K562 (cell line): ENCODE measurements at regions not wholly inside any gene's neighbourhood (a gene's known extent, or its start where the extent isn't known, plus 50 kb on each side); places are given as distances from the start of the nearest gene placed in this dataset.

ENCODE experiments used
- ATF4 ChIP-seq: fragments of 450-650 bp; formaldehyde crosslinking; IDR thresholded peaks from 2 replicates; pipeline ENCODE4 v1.4.0; 2022; ENCODE audit warnings: mild to moderate bottlenecking, moderate library complexity
- BACH1 ChIP-seq: fragments of 200-800 bp; sonication (Bioruptor generic); IDR thresholded peaks from 2 replicates; pipeline ENCODE4 v1.6.1; 2016; ENCODE audit warnings: missing genetic modification characterization, missing compliant biosample characterization
- CREB1 ChIP-seq, 2 experiments: sonication (generic) in 1 of 2; formaldehyde crosslinking in 1 of 2; IDR thresholded peaks; 2 replicates each; pipeline versions ENCODE4 v1.6.1 to v1.8.0; 2012 to 2022; ENCODE audit warnings: inconsistent platforms in 1 of 2, mild to moderate bottlenecking in 1 of 2, missing genetic modification reagents in 1 of 2, moderate library complexity in 1 of 2
- CREM ChIP-seq: IDR thresholded peaks from 2 replicates; pipeline ENCODE4 v1.6.1; 2014; ENCODE audit warnings: antibody characterized with exemption, low read depth
- DACH1 ChIP-seq: fragments of 450-650 bp; IDR thresholded peaks from 2 replicates; pipeline ENCODE4 v1.6.1; 2018; ENCODE audit not compliant: partially characterized antibody
- ESRRA ChIP-seq: fragments of 450-650 bp; IDR thresholded peaks from 2 replicates; pipeline ENCODE4 v1.6.1; 2014; ENCODE audit warnings: low read depth, mild to moderate bottlenecking, moderate library complexity, borderline replicate concordance
- JUN ChIP-seq, 2 experiments: sonication (generic) in 1 of 2; formaldehyde crosslinking in 1 of 2; IDR thresholded peaks; 2 replicates each; pipeline versions ENCODE4 v1.6.1 to v1.8.0; 2012 to 2022; ENCODE audit warnings: borderline replicate concordance in 2 of 2, mild to moderate bottlenecking in 2 of 2, improper control_type of control experiment in 1 of 2, low read depth in 1 of 2, low read length in 1 of 2, missing genetic modification reagents in 1 of 2
- JUND ChIP-seq, 2 experiments: IDR thresholded peaks; 2 replicates in 1 of 2; 3 replicates in 1 of 2; pipeline ENCODE4 v1.6.1; 2011; ENCODE audit warnings: borderline replicate concordance in 2 of 2, low read depth in 2 of 2, low read length in 2 of 2, improper control_type of control experiment in 1 of 2, missing biosample characterization in 1 of 2, missing genetic modification characterization in 1 of 2, missing genetic modification reagents in 1 of 2
- MYBL2 ChIP-seq, 2 experiments: fragments of 450-650 bp in 1 of 2; sonication (generic) in 1 of 2; formaldehyde crosslinking in 1 of 2; IDR thresholded peaks; 2 replicates each; pipeline versions ENCODE4 v1.6.1 to v1.8.1; 2017 to 2022; ENCODE audit warnings: borderline replicate concordance in 1 of 2, inconsistent platforms in 1 of 2, low read depth in 1 of 2, mild to moderate bottlenecking in 1 of 2, missing genetic modification reagents in 1 of 2, moderate library complexity in 1 of 2
- PHB ChIP-seq: fragments of 250-450 bp; sonication (Bioruptor Pico); IDR thresholded peaks from 2 replicates; pipeline ENCODE4 v1.5.0; 2021
- SP1 ChIP-seq: sonication (generic); formaldehyde crosslinking; IDR thresholded peaks from 2 replicates; pipeline ENCODE4 v1.8.1; 2022; ENCODE audit warnings: mild to moderate bottlenecking, missing genetic modification reagents
- SP2 ChIP-seq: IDR thresholded peaks from 2 replicates; pipeline ENCODE4 v1.6.1; 2011; ENCODE audit warnings: mild to moderate bottlenecking, low read depth, low read length, moderate library complexity; ENCODE audit not compliant: poor library complexity, severe bottlenecking; ENCODE audit errors: extremely low read depth
- ZNF668 ChIP-seq: fragments of 250-450 bp; sonication (Bioruptor Pico); IDR thresholded peaks from 2 replicates; pipeline ENCODE4 v1.8.0; 2022; ENCODE audit warnings: mild to moderate bottlenecking, inconsistent platforms
- ZNF695 ChIP-seq: fragments of 450-650 bp; formaldehyde crosslinking; IDR thresholded peaks from 2 replicates; pipeline ENCODE4 v1.4.0; 2020; ENCODE audit warnings: mild to moderate bottlenecking, moderate library complexity
- TF ChIP-seq, protein P1 (sequence below), 3 experiments: IDR thresholded peaks in 2 of 3; conservative IDR thresholded peaks in 1 of 3; 2 replicates each; pipeline ENCODE4 v1.5.1; 2011 to 2012; ENCODE audit warnings: low read length in 3 of 3, mild to moderate bottlenecking in 3 of 3, control low read depth in 2 of 3, improper control_type of control experiment in 1 of 3, inconsistent platforms in 1 of 3, low read depth in 1 of 3, mixed read lengths in 1 of 3, moderate library complexity in 1 of 3; ENCODE audit not compliant: insufficient read depth in 2 of 3
- TF ChIP-seq, protein P2 (sequence below): sonication (generic); formaldehyde crosslinking; IDR thresholded peaks from 2 replicates; pipeline ENCODE4 v1.8.1; 2022; ENCODE audit warnings: missing genetic modification reagents
- TF ChIP-seq, protein P3 (sequence below), 2 experiments: IDR thresholded peaks in 1 of 2; conservative IDR thresholded peaks in 1 of 2; 2 replicates each; pipeline ENCODE4 v1.6.1; 2016; ENCODE audit warnings: low read depth in 2 of 2, mild to moderate bottlenecking in 1 of 2, missing compliant biosample characterization in 1 of 2, missing genetic modification characterization in 1 of 2, moderate library complexity in 1 of 2

DNA sequence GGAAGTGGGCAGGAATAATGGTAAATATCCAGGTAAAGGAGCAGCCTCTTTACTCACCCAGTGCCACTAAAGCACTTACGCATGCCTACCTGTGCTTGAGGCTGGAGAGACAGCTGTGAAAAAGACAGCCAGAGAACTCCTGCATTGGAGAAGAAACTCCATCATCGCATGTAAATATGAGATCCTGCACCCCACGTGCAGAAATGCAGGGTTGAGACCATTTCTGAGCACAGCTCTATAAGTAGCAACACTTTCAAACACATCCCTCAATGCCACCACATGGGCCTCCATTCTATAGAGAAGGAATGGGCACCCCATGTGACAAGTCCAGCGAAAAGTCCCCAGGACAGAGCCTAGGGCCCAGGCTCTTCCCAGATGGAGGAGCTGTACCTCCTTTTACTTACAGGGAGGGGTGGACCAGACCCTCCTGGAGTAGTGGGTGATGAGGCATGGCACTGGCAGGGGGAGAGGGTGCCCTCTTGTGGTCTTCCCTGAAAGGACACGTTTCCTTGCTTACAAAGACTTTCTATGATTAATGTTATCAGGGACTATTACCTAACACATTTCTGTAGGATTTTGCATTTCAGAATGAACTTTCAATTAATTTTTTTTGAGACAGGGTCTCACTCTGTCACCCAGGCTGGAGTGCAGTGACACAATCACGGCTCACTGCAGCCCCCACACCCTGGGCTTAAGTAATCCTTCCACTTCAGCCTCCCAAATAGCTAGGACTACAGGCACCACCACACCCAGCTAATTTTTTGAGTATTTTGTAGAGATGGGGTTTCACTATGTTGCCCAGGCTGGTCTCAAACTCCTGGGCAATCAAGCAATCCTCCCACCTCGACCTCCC is 55.3 kb upstream of the IL17B start (continued):
- no peak for TF ChIP-seq ATF4 (CRISPR knock-in tag)
- 0 out of 2 replicates have a peak, but pooled peaks have one; percentile 26 for TF ChIP-seq JUN (IDR thresholded peaks at IDR 0.05; ENCODE audit: borderline replicate concordance, low read depth, low read length)
- TF ChIP-seq JUN (CRISPR knock-in tag; IDR thresholded peaks at IDR 0.05; ENCODE audit: borderline replicate concordance): no peak
- TF ChIP-seq SP2: no peak
- TF ChIP-seq CREB1 (IDR thresholded peaks at IDR 0.05): no peak
- peak; percentile 47; the same call in 1 of the 2 replicates for TF ChIP-seq CREB1 (CRISPR knock-in tag; IDR thresholded peaks at IDR 0.05)
- TF ChIP-seq DACH1: no peak
- TF ChIP-seq, protein P1, sequence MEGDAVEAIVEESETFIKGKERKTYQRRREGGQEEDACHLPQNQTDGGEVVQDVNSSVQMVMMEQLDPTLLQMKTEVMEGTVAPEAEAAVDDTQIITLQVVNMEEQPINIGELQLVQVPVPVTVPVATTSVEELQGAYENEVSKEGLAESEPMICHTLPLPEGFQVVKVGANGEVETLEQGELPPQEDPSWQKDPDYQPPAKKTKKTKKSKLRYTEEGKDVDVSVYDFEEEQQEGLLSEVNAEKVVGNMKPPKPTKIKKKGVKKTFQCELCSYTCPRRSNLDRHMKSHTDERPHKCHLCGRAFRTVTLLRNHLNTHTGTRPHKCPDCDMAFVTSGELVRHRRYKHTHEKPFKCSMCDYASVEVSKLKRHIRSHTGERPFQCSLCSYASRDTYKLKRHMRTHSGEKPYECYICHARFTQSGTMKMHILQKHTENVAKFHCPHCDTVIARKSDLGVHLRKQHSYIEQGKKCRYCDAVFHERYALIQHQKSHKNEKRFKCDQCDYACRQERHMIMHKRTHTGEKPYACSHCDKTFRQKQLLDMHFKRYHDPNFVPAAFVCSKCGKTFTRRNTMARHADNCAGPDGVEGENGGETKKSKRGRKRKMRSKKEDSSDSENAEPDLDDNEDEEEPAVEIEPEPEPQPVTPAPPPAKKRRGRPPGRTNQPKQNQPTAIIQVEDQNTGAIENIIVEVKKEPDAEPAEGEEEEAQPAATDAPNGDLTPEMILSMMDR (IDR thresholded peaks at IDR 0.05 in 2 of 3, conservative IDR thresholded peaks at IDR 0.05 in 1 of 3; ENCODE audit: insufficient read depth in 2 of 3, low read depth in 1 of 3, low read length in 3 of 3): peak; percentile 81 to 93 (median 91)
- TF ChIP-seq MYBL2 (IDR thresholded peaks at IDR 0.05; ENCODE audit: low read depth): no peak
- TF ChIP-seq MYBL2 (CRISPR knock-in tag; IDR thresholded peaks at IDR 0.05; ENCODE audit: borderline replicate concordance): no peak
- peak; percentile 34; the same call in 1 of the 2 replicates for TF ChIP-seq CREM
- TF ChIP-seq ESRRA: no peak
- TF ChIP-seq JUND (IDR thresholded peaks at IDR 0.05; ENCODE audit: borderline replicate concordance, low read depth, low read length): peak; percentile 46; the same call in 1 of the 2 replicates
- TF ChIP-seq JUND (tag; IDR thresholded peaks at IDR 0.05; ENCODE audit: borderline replicate concordance, low read depth, low read length): no peak
- TF ChIP-seq, protein P2, sequence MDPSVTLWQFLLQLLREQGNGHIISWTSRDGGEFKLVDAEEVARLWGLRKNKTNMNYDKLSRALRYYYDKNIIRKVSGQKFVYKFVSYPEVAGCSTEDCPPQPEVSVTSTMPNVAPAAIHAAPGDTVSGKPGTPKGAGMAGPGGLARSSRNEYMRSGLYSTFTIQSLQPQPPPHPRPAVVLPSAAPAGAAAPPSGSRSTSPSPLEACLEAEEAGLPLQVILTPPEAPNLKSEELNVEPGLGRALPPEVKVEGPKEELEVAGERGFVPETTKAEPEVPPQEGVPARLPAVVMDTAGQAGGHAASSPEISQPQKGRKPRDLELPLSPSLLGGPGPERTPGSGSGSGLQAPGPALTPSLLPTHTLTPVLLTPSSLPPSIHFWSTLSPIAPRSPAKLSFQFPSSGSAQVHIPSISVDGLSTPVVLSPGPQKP (CRISPR knock-in tag): no peak
- no peak for TF ChIP-seq BACH1 (tag)
- no peak for TF ChIP-seq ZNF695 (CRISPR knock-in tag)
- 0 out of 2 replicates have a peak, but pooled peaks have one; percentile 40 for TF ChIP-seq PHB (CRISPR knock-in tag)
- TF ChIP-seq, protein P3, sequence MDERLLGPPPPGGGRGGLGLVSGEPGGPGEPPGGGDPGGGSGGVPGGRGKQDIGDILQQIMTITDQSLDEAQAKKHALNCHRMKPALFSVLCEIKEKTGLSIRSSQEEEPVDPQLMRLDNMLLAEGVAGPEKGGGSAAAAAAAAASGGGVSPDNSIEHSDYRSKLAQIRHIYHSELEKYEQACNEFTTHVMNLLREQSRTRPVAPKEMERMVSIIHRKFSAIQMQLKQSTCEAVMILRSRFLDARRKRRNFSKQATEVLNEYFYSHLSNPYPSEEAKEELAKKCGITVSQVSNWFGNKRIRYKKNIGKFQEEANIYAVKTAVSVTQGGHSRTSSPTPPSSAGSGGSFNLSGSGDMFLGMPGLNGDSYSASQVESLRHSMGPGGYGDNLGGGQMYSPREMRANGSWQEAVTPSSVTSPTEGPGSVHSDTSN (CRISPR knock-in tag; IDR thresholded peaks at IDR 0.05; ENCODE audit: low read depth): no peak
- TF ChIP-seq, protein P3 (tag; conservative IDR thresholded peaks at IDR 0.05; ENCODE audit: low read depth): peak; percentile 66
- peak; percentile 38; the same call in 1 of the 2 replicates for TF ChIP-seq SP1 (CRISPR knock-in tag)
- TF ChIP-seq ZNF668 (CRISPR knock-in tag): no peak
